ENCODE measurements at regions not wholly inside any gene's neighbourhood (a gene's known extent, or its start where the extent isn't known, plus 50 kb on each side); places are given as distances from the start of the nearest gene placed in this dataset.

- DNase-seq (no peak), ATAC-seq (ENCODE audit: low read depth) (no peak)
- Histone ChIP-seq H2AFZ (replicated peaks; ENCODE audit: low read length, poor library complexity) (peak overlapping the region; percentile 72), H3K9ac (ENCODE audit: low read depth, low read length) (no peak overlapping the region), H4K5ac (ENCODE audit: low read depth, low read length) (no peak overlapping the region), H2BK5ac (ENCODE audit: low read depth, low read length, poor library complexity, severe bottlenecking) (no peak overlapping the region), H3K4ac (ENCODE audit: low read depth, low read length) (no peak overlapping the region), H4K91ac (ENCODE audit: insufficient read depth, low read depth, low read length) (no peak overlapping the region), H2AK9ac (replicated peaks; ENCODE audit: low read depth, low read length, poor library complexity) (no peak overlapping the region), H4K20me1 (ENCODE audit: insufficient read depth, low read length) (no peaks in the 10 kb centered on the region), H2BK120ac (ENCODE audit: low read depth, low read length) (no peak overlapping the region), H3K9me1 (ENCODE audit: insufficient read depth, low read length) (no peaks in the 10 kb centered on the region), H4K8ac (ENCODE audit: low read depth in 2 of 2, low read length in 2 of 2) (no peak overlapping the region), H3K36me3 (ENCODE audit: control insufficient read depth, insufficient read depth, low read length) (no peaks in the 10 kb centered on the region), H2AK5ac (ENCODE audit: low read depth, low read length) (no peak overlapping the region), H3K79me1 (ENCODE audit: low read depth in 1 of 2, low read length in 2 of 2) (no peaks in the 10 kb centered on the region), H3K9me3 (ENCODE audit: control insufficient read depth, insufficient read depth, low read length) (no peaks in the 10 kb centered on the region), H3K4me3 (ENCODE audit: insufficient read depth, low read depth, low read length) (no peak overlapping the region), H3K23ac (ENCODE audit: low read depth, low read length) (no peak overlapping the region), H2BK15ac (ENCODE audit: low read depth, low read length) (no peak overlapping the region), H2BK20ac (ENCODE audit: low read depth, low read length) (no peak overlapping the region), H3K56ac (ENCODE audit: extremely low read depth, insufficient read depth, low read length) (no peak overlapping the region), H3K4me2 (ENCODE audit: low read depth, low read length) (no peak overlapping the region), H3K14ac (replicated peaks; ENCODE audit: low read depth, low read length) (no peak overlapping the region), H3K27me3 (ENCODE audit: control insufficient read depth, insufficient read depth, low read length) (peaks cover 12% of the 10 kb centered on the region), H3K27ac (ENCODE audit: insufficient read depth, low read length) (no peak overlapping the region), H3K4me1 (ENCODE audit: control insufficient read depth, insufficient read depth, low read length) (no peaks in the 10 kb centered on the region), H3K18ac (ENCODE audit: low read depth, low read length) (no peak overlapping the region)
- TF ChIP-seq RFX5 (IDR thresholded peaks at IDR 0.05; ENCODE audit: low read depth, low read length) (no peak), MAZ (IDR thresholded peaks at IDR 0.05; ENCODE audit: borderline replicate concordance, low read depth, low read length) (no peak), ELK1 (IDR thresholded peaks at IDR 0.05; ENCODE audit: borderline replicate concordance, low read depth, low read length) (no peak)
- TF ChIP-seq, protein P1, sequence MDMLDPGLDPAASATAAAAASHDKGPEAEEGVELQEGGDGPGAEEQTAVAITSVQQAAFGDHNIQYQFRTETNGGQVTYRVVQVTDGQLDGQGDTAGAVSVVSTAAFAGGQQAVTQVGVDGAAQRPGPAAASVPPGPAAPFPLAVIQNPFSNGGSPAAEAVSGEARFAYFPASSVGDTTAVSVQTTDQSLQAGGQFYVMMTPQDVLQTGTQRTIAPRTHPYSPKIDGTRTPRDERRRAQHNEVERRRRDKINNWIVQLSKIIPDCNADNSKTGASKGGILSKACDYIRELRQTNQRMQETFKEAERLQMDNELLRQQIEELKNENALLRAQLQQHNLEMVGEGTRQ (IDR thresholded peaks at IDR 0.05; ENCODE audit: low read depth, low read length), result no peak
- ChIA-PET POLR2A (ENCODE audit: unreplicated experiment) (no interaction called here), CTCF (no interaction called here)
- in situ Hi-C loops (cut with MboI; ENCODE audit: low sequenced_read_pairs), result no loop called here
- intact Hi-C loops (cut with micrococcal nuclease), result no loop called here
- 71% methylated on average over 4 of the region's 26 CpGs; no CpG with 5 or more reads in 1 of the 2 experiments for whole genome bisulfite sequencing, 2 experiments (ENCODE audit: extremely low coverage in 2 of 2, insufficient read length in 1 of 2)
- dilution Hi-C loops (cut with HindIII; ENCODE audit: low sequenced_read_pairs, unreplicated experiment), result no loop called here
- BruUV-seq (replicated peaks), result no TSS peak
Observed at GRCh38 chr9:107587191-107587963, 97.8 kb upstream of the KLF4 start.
